Panc1 (cell line): ENCODE measurements at regions not wholly inside any gene's neighbourhood (a gene's known extent, or its start where the extent isn't known, plus 50 kb on each side); places are given as distances from the start of the nearest gene placed in this dataset.

Experiments
- ATAC-seq: fragments of 200-7000 bp; cut with Tn5 transposase; 2 replicates; pipeline ENCODE4 v1.9.1; 2020; ENCODE audit warnings: mild to moderate bottlenecking, moderate library complexity
- BruUV-seq: library from RNA; stranded (reverse); fragments of 400-500 nt; replicated peaks from 2 replicates; lab custom pipeline; 2021; lab: Mats Ljungman, UMichigan
- CTCF ChIA-PET: fragments of 300-600 bp; sonication (Branson Sonifier 250); formaldehyde crosslinking; loops from one replicate; lab custom pipeline; 2022; ENCODE audit warnings: antibody characterized with exemption; lab: Charles Lee
- POLR2A ChIA-PET: fragments of 300-600 bp; sonication (Branson Sonifier 250); formaldehyde crosslinking; loops from one replicate; lab custom pipeline; 2022; ENCODE audit warnings: antibody characterized with exemption; lab: Charles Lee
- DNase-seq: peaks from one replicate; pipeline ENCODE4 v3.0.0-alpha.2; 2010; ENCODE audit warnings: low read depth, low spot score
- H3K27ac ChIP-seq: 2 replicates; pipeline ENCODE4 v1.5.1; 2011; ENCODE audit warnings: mild to moderate bottlenecking, low read length, inconsistent platforms
- H3K27me3 ChIP-seq: fragments of 200-500 bp; sonication (Bioruptor generic); 2 replicates; pipeline ENCODE4 v1.6.0; 2014; ENCODE audit warnings: low read length, inconsistent platforms; ENCODE audit not compliant: control insufficient read depth, insufficient read depth
- H3K36me3 ChIP-seq: fragments of 200-500 bp; sonication (Bioruptor generic); 2 replicates; pipeline ENCODE4 v1.5.1; 2014; ENCODE audit warnings: inconsistent platforms, mild to moderate bottlenecking, low read length, moderate library complexity; ENCODE audit not compliant: control insufficient read depth, insufficient read depth
- H3K4me1 ChIP-seq: 2 replicates; pipeline ENCODE4 v1.5.1; 2011; ENCODE audit warnings: inconsistent platforms, mild to moderate bottlenecking, low read length, moderate library complexity; ENCODE audit not compliant: control insufficient read depth, insufficient read depth
- H3K4me3 ChIP-seq, 2 experiments: 2 replicates each; pipeline ENCODE4 v1.5.1; 2011 to 2012; ENCODE audit warnings: low read depth in 2 of 2, low read length in 2 of 2, mild to moderate bottlenecking in 2 of 2, inconsistent platforms in 1 of 2, moderate library complexity in 1 of 2
- H3K9me3 ChIP-seq: fragments of 200-500 bp; sonication (Bioruptor generic); 2 replicates; pipeline ENCODE4 v1.5.1; 2014; ENCODE audit warnings: low read depth, mild to moderate bottlenecking, inconsistent platforms, low read length, moderate library complexity; ENCODE audit not compliant: control insufficient read depth, insufficient read depth
- POLR2AphosphoS5 ChIP-seq: IDR thresholded peaks from 2 replicates; pipeline ENCODE4 v1.6.1; 2012; ENCODE audit warnings: mild to moderate bottlenecking, low read depth, low read length, moderate library complexity
- SIN3A ChIP-seq: IDR thresholded peaks from 2 replicates; pipeline ENCODE4 v1.6.1; 2012; ENCODE audit warnings: low read depth, mild to moderate bottlenecking, low read length, moderate library complexity, borderline replicate concordance; ENCODE audit not compliant: insufficient read depth
- TCF7L2 ChIP-seq: IDR thresholded peaks from 2 replicates; pipeline ENCODE4 v1.6.1; 2011; ENCODE audit warnings: mild to moderate bottlenecking, low read depth, low read length, inconsistent platforms
- in situ Hi-C: cut with HindIII; loops from 2 replicates; pipeline ENCODE4 v1.10.0; 2016; ENCODE audit warnings: low sequenced_read_pairs, low pct_unique_long_range_greater_than_20kb
- intact Hi-C: fragments of 100-400 bp; cut with micrococcal nuclease; formaldehyde crosslinking; loops from one replicate; pipeline ENCODE4 v1.10.0; 2022; ENCODE audit not compliant: unreplicated experiment
- TF ChIP-seq, protein P1 (sequence below): fragments of 450-650 bp; IDR thresholded peaks from 2 replicates; pipeline ENCODE4 v1.5.1; 2017; ENCODE audit warnings: mild to moderate bottlenecking
- TF ChIP-seq, protein P2 (sequence below), 2 experiments: IDR thresholded peaks; 2 replicates each; pipeline ENCODE4 v1.6.1; 2011 to 2012; ENCODE audit warnings: low read depth in 2 of 2, control low read depth in 1 of 2, low read length in 1 of 2, mild to moderate bottlenecking in 1 of 2, moderate library complexity in 1 of 2; ENCODE audit not compliant: insufficient read depth in 1 of 2

DNA sequence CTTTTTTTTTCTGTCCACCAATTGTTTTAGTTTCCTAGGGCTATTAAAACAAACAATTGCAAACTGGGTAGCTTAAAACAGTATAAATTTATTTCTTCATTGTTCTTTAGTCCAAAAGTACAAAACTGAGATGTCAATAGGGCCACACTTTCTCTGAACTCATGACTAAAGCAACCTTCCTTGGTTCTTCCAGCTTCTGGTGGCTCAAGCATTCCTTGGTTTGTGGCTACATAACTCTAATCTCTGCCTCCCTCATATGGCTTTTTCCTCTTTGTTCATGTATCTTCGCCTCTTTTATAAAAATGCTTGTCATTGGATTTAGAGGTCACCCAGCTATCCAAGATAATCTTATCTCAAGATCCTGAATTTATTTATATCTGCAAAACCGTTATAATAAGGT is 914.5 kb upstream of the EPHA6 start:
- H3K27ac ChIP-seq = no peak overlapping the region
- CTCF ChIA-PET = no interaction called here

DNA sequence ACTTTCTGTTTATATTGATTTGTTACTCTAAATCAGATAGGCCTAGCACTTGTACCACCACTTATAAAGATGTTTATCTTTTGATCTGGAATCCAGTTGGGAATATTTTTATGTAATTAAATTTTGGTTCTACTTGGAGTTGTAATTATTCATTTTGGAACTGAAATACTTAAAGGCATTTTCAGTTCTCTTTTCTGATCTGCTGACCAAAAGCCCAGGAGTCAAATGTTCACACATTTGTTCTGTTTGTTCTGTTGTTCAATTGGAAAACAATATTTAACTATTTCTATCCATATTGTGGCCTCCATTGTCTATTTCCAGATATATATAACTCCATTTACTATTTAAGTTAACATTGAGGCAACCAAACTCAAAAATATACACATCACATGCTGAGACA is 912.4 kb upstream of the EPHA6 start:
- CTCF ChIA-PET = no interaction called here

More for the DNA sequence above, 914.5 kb upstream of the EPHA6 start:
- ATAC-seq (no peak), DNase-seq (no peak)
- Histone ChIP-seq H3K4me3 (no peak overlapping the region), H3K36me3 (no peaks in the 10 kb centered on the region), H3K4me1 (no peaks in the 10 kb centered on the region), H3K27me3 (no peaks in the 10 kb centered on the region), H3K9me3 (0 out of 2 replicates have a peak, but pooled peaks cover 3% of the 10 kb centered on the region)
- in situ Hi-C loops = no loop called here
- intact Hi-C loops = no loop called here
- BruUV-seq = no TSS peak
- TF ChIP-seq POLR2AphosphoS5 = no peak
- POLR2A ChIA-PET = interaction anchor here (0.7 kb wide), 1 partner anchor 21 kb away, joined by 4 read pairs; no protein-coding TSS in a partner anchor

DNA sequence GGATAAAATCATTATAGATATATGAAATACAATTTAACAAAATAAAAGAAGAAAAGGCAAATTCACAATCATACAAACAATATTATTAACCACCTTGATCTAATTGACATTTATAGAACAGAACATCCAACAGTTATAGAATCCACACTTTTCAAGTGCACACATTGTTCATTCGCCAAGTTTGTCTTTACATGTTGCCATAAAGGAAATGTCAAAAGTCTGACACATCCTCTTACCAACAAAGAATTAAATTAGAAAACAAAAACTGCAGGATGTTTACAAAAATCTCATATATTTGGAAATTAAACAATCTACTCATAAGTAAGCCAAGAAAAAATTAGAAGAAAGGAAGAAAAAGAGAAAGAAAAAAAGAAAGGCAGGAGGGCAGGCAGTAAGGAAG is 909.2 kb upstream of the EPHA6 start:
- DNase-seq (no peak), ATAC-seq (no peak)
- Histone ChIP-seq H3K27me3 (no peaks in the 10 kb centered on the region), H3K4me3 (no peak overlapping the region), H3K27ac (no peak overlapping the region), H3K9me3 (peaks cover 9% of the 10 kb centered on the region; the same call in 1 of the 2 replicates), H3K36me3 (no peaks in the 10 kb centered on the region), H3K4me1 (no peaks in the 10 kb centered on the region)
- in situ Hi-C loops = no loop called here
- intact Hi-C loops = no loop called here
- no TSS peak for BruUV-seq
- TF ChIP-seq, protein P1, sequence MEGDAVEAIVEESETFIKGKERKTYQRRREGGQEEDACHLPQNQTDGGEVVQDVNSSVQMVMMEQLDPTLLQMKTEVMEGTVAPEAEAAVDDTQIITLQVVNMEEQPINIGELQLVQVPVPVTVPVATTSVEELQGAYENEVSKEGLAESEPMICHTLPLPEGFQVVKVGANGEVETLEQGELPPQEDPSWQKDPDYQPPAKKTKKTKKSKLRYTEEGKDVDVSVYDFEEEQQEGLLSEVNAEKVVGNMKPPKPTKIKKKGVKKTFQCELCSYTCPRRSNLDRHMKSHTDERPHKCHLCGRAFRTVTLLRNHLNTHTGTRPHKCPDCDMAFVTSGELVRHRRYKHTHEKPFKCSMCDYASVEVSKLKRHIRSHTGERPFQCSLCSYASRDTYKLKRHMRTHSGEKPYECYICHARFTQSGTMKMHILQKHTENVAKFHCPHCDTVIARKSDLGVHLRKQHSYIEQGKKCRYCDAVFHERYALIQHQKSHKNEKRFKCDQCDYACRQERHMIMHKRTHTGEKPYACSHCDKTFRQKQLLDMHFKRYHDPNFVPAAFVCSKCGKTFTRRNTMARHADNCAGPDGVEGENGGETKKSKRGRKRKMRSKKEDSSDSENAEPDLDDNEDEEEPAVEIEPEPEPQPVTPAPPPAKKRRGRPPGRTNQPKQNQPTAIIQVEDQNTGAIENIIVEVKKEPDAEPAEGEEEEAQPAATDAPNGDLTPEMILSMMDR = no peak
- TF ChIP-seq SIN3A (no peak), POLR2AphosphoS5 (no peak), TCF7L2 (no peak)
- TF ChIP-seq, protein P2, sequence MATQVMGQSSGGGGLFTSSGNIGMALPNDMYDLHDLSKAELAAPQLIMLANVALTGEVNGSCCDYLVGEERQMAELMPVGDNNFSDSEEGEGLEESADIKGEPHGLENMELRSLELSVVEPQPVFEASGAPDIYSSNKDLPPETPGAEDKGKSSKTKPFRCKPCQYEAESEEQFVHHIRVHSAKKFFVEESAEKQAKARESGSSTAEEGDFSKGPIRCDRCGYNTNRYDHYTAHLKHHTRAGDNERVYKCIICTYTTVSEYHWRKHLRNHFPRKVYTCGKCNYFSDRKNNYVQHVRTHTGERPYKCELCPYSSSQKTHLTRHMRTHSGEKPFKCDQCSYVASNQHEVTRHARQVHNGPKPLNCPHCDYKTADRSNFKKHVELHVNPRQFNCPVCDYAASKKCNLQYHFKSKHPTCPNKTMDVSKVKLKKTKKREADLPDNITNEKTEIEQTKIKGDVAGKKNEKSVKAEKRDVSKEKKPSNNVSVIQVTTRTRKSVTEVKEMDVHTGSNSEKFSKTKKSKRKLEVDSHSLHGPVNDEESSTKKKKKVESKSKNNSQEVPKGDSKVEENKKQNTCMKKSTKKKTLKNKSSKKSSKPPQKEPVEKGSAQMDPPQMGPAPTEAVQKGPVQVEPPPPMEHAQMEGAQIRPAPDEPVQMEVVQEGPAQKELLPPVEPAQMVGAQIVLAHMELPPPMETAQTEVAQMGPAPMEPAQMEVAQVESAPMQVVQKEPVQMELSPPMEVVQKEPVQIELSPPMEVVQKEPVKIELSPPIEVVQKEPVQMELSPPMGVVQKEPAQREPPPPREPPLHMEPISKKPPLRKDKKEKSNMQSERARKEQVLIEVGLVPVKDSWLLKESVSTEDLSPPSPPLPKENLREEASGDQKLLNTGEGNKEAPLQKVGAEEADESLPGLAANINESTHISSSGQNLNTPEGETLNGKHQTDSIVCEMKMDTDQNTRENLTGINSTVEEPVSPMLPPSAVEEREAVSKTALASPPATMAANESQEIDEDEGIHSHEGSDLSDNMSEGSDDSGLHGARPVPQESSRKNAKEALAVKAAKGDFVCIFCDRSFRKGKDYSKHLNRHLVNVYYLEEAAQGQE (IDR thresholded peaks at IDR 0.05; ENCODE audit: insufficient read depth in 1 of 2, low read depth in 2 of 2, low read length in 1 of 2) = no peak
- ChIA-PET POLR2A (no interaction called here), CTCF (no interaction called here)

More for the DNA sequence above, 912.4 kb upstream of the EPHA6 start:
- Histone ChIP-seq H3K4me1 (no peaks in the 10 kb centered on the region), H3K27ac (no peak overlapping the region), H3K4me3 (no peak overlapping the region), H3K27me3 (no peaks in the 10 kb centered on the region), H3K36me3 (no peaks in the 10 kb centered on the region), H3K9me3 (0 out of 2 replicates have a peak, but pooled peaks cover 3% of the 10 kb centered on the region)
- BruUV-seq = no TSS peak
- DNase-seq (no peak), ATAC-seq (no peak)
- POLR2A ChIA-PET = no interaction called here
- intact Hi-C loops (no loop called here), in situ Hi-C loops (no loop called here)
- TF ChIP-seq, protein P1 = no peak
- TF ChIP-seq POLR2AphosphoS5 (no peak), SIN3A (no peak), TCF7L2 (no peak)
- TF ChIP-seq, protein P2 (IDR thresholded peaks at IDR 0.05; ENCODE audit: insufficient read depth in 1 of 2, low read depth in 2 of 2, low read length in 1 of 2) = no peak
